ENCODE measurements at regions not wholly inside any gene's neighbourhood (a gene's known extent, or its start where the extent isn't known, plus 50 kb on each side); places are given as distances from the start of the nearest gene placed in this dataset.
"Not testable (repeated sequence)": the region's sequence is repeated elsewhere in the genome, so short reads cannot be mapped to it uniquely, and the experiment has no call there.

GRCh38 chr10:121326905-121327304 lies 271.3 kb downstream of the FGFR2 start:
- DNase-seq (ENCODE audit: low read depth), result no peak
- TF ChIP-seq, protein P1, sequence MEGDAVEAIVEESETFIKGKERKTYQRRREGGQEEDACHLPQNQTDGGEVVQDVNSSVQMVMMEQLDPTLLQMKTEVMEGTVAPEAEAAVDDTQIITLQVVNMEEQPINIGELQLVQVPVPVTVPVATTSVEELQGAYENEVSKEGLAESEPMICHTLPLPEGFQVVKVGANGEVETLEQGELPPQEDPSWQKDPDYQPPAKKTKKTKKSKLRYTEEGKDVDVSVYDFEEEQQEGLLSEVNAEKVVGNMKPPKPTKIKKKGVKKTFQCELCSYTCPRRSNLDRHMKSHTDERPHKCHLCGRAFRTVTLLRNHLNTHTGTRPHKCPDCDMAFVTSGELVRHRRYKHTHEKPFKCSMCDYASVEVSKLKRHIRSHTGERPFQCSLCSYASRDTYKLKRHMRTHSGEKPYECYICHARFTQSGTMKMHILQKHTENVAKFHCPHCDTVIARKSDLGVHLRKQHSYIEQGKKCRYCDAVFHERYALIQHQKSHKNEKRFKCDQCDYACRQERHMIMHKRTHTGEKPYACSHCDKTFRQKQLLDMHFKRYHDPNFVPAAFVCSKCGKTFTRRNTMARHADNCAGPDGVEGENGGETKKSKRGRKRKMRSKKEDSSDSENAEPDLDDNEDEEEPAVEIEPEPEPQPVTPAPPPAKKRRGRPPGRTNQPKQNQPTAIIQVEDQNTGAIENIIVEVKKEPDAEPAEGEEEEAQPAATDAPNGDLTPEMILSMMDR (conservative IDR thresholded peaks at IDR 0.05; ENCODE audit: control insufficient read depth, insufficient read depth, low read depth, low read length), result no peak
- H3K4me3 ChIP-seq (ENCODE audit: control insufficient read depth, low read depth, low read length), result no peak overlapping the region

GRCh38 chr10:121327727-121328126 lies 270.5 kb downstream of the FGFR2 start:
- no peak for DNase-seq (ENCODE audit: low read depth)
- TF ChIP-seq, protein P1 (conservative IDR thresholded peaks at IDR 0.05; ENCODE audit: control insufficient read depth, insufficient read depth, low read depth, low read length), result no peak
- no peak overlapping the region for H3K4me3 ChIP-seq (ENCODE audit: control insufficient read depth, low read depth, low read length)

GRCh38 chr10:121329631-121330030 lies 268.6 kb downstream of the FGFR2 start:
- not testable (repeated sequence) for DNase-seq (ENCODE audit: low read depth); H3K4me3 ChIP-seq (ENCODE audit: control insufficient read depth, low read depth, low read length)

DNA sequence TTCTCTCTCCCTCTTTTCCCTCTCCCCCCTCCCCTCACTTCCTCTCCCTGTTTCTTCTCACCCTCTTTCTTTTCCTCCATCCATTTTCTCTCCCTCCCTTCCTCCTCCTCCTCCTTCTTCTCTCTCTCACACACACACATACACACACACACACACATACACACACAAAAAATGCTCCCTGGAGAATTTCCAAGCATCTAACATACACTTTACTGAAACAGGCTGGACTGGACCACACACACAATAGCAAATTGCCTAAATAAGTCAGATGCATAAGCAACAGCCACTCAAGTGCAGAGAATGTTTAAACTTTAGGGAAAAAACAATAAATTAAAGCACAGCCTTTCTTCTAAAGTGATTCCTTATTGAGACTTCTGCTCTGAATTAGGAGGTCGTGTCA lies 267.7 kb downstream of the FGFR2 start:
- no peak for DNase-seq (ENCODE audit: low read depth)
- no peak overlapping the region for H3K4me3 ChIP-seq (ENCODE audit: control insufficient read depth, low read depth, low read length)
- TF ChIP-seq, protein P1 (conservative IDR thresholded peaks at IDR 0.05; ENCODE audit: control insufficient read depth, insufficient read depth, low read depth, low read length), result no peak

GRCh38 chr10:121332353-121332752 lies 265.9 kb downstream of the FGFR2 start:
- no peak overlapping the region for H3K4me3 ChIP-seq (ENCODE audit: control insufficient read depth, low read depth, low read length)
- no peak for DNase-seq (ENCODE audit: low read depth)
- TF ChIP-seq, protein P1 (conservative IDR thresholded peaks at IDR 0.05; ENCODE audit: control insufficient read depth, insufficient read depth, low read depth, low read length), result no peak

- no peak for DNase-seq (ENCODE audit: low read depth)
Observed at GRCh38 chr10:121332829-121333765, 265.1 kb downstream of the FGFR2 start.

DNA sequence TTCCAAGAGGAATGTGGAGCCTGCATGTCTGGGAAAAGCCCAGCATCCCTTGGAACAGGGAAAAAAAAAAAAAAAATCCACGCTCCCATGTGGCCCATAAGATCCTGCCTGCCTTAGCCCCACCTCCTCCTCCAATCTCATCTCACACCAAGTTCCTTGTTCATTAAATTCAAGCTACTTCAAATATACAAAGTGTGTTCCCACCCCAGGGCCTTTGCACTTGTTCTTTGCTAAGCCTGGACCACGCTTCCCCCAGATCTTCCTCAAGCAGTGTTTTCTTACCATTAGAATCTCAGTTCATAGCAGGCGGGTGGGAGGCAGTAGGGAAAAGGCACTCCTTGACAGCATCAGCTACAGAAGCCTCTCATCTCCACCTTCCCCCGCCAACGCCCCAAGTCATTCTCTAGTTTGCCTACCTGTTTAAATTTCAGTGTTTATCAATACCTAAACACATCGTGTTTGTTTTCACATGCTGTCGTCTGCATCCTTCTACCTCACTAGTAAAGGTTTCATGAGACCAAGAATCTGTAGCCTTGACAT lies 262.8 kb downstream of the FGFR2 start:
- TF ChIP-seq, protein P1 (conservative IDR thresholded peaks at IDR 0.05; ENCODE audit: control insufficient read depth, insufficient read depth, low read depth, low read length), result no peak
- H3K4me3 ChIP-seq (ENCODE audit: control insufficient read depth, low read depth, low read length), result no peak overlapping the region
- DNase-seq (ENCODE audit: low read depth), result no peak

More at GRCh38 chr10:121332829-121333765, 265.1 kb downstream of the FGFR2 start:
- TF ChIP-seq, protein P1 (conservative IDR thresholded peaks at IDR 0.05; ENCODE audit: control insufficient read depth, insufficient read depth, low read depth, low read length), result no peak
- no peak overlapping the region for H3K4me3 ChIP-seq (ENCODE audit: control insufficient read depth, low read depth, low read length)
